RWPE1 (cell line): ENCODE measurements at regions not wholly inside any gene's neighbourhood (a gene's known extent, or its start where the extent isn't known, plus 50 kb on each side); places are given as distances from the start of the nearest gene placed in this dataset.
A peak's percentile ranks its signal among the peaks of the same experiment; 100 is the strongest.

Experiments
- CTCF ChIA-PET: fragments of 350-600 bp; sonication (Branson Sonifier 250); formaldehyde crosslinking; extraction: SDS; loops from one replicate; lab custom pipeline; 2021; lab: Yijun Ruan, JAX
- POLR2A ChIA-PET: fragments of 400-600 bp; formaldehyde crosslinking; extraction: SDS; loops from one replicate; lab custom pipeline; 2020; ENCODE audit warnings: antibody characterized with exemption; ENCODE audit not compliant: low non-redundant PET; lab: Yijun Ruan, JAX
- DNase-seq: peaks from one replicate; pipeline ENCODE4 v3.0.0; 2012; ENCODE audit warnings: low spot score
- H3K27ac ChIP-seq: fragments of 450-650 bp; 2 replicates; pipeline ENCODE4 v1.5.1; 2017
- CTCF ChIP-seq: fragments of 450-650 bp; conservative IDR thresholded peaks from 2 replicates; pipeline ENCODE4 v1.5.1; 2017; ENCODE audit warnings: low read depth, mild to moderate bottlenecking

- H3K27ac ChIP-seq = no peak overlapping the region
- ChIA-PET POLR2A (no interaction called here), CTCF (no interaction called here)
- no peak for TF ChIP-seq CTCF
- DNase-seq = no peak
Observed at GRCh38 chr12:30515351-30515750, 180.3 kb downstream of the IPO8 start.

DNA sequence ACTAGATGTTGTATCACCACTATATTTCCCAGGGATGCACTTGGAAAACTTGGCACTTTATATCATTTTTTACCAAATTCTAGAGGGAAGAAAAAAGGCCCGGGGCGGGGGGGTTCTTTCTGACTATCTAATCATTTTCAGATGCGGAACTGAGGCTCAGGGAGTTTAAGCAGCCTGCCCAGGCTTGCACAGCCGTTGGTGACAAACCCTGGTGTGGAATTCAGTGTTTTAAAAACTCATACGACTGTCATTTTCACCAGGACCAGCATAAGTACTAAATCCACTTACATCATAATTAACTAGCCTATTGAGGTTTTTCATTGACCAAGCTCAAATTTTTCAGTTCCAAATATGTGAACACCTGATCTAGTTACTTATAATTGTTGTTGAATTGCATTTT, 181.0 kb downstream of the IPO8 start:
- no peak overlapping the region for H3K27ac ChIP-seq
- TF ChIP-seq CTCF = no peak
- POLR2A ChIA-PET = no interaction called here
- CTCF ChIA-PET = no interaction called here
- peak; percentile 2 for DNase-seq

GRCh38 chr12:30508205-30508967, 187.3 kb downstream of the IPO8 start:
- DNase-seq = no peak
- no peak overlapping the region for H3K27ac ChIP-seq
- CTCF ChIA-PET = no interaction called here
- TF ChIP-seq CTCF = no peak
- POLR2A ChIA-PET = no interaction called here

DNA sequence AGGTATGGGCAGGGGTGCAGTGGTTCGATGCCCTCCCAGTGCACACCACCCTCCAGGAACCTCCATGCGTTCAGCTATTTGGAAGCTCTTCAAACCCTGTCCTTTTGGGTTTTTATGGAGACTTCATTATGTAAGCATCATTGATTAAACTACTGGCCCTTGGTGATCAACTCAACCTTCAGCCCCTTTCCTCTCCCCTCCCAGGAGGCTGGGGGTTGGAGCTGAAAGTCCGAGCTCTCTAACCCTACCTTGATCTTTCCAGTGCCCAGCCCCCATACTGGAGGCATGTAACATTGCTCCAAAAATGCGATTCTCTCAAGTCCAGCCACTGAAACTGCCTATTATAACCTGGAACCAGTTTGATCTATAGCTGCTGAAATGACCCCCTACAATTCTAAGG, 188.1 kb downstream of the IPO8 start:
- H3K27ac ChIP-seq = no peak overlapping the region
- DNase-seq = no peak
- ChIA-PET CTCF (no interaction called here), POLR2A (no interaction called here)
- no peak for TF ChIP-seq CTCF

DNA sequence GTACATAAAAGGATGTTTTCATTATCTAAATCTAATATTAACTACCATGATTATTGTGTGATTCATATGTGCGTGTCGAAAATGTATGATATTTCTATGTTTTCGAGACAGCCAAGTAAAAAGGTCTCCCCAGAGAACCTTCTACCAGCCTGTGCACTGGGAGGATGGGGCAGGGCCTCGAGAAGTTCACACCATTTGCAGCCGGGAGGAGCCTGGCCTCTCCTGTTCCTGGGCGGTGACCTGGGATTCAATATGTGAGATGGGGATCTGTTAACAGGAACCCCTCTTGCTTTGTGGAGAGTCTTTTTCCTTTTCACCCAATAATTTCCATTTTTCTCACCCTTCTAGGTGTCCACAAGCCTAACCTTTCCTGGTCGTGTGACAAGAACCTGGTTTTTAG, 189.3 kb downstream of the IPO8 start:
- no peak overlapping the region for H3K27ac ChIP-seq
- no peak for TF ChIP-seq CTCF
- POLR2A ChIA-PET = no interaction called here
- DNase-seq = no peak
- CTCF ChIA-PET = no interaction called here

DNA sequence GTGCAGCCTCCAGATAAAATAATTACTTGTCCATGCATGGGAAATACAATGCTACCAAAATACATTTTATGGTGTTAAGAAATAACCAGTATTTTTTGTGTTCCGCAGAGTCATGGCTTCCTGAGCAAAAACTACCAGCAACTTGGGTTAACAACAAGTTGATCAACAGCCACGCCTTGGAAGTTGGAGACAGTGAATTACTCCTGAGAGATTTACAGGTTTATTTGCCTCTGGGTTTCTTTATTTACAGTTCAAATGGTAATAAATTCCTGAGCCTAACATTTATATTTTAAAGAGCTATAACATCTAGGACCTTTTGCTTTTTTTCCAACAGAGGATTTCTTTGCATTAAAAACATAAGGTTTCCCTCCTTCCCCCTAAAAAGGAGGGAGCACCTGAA, 194.0 kb downstream of the IPO8 start:
- no peak overlapping the region for H3K27ac ChIP-seq
- ChIA-PET POLR2A (no interaction called here), CTCF (no interaction called here)
- no peak for DNase-seq
- no peak for TF ChIP-seq CTCF
